CD4-positive, alpha-beta T cell treated with Interleukin-15 for 1 hour (primary cell): ENCODE measurements at regions not wholly inside any gene's neighbourhood (a gene's known extent, or its start where the extent isn't known, plus 50 kb on each side); places are given as distances from the start of the nearest gene placed in this dataset.

Experiments used
- DNase-seq: peaks from one replicate; pipeline ENCODE4 v3.0.0-alpha.2; 2020

DNA sequence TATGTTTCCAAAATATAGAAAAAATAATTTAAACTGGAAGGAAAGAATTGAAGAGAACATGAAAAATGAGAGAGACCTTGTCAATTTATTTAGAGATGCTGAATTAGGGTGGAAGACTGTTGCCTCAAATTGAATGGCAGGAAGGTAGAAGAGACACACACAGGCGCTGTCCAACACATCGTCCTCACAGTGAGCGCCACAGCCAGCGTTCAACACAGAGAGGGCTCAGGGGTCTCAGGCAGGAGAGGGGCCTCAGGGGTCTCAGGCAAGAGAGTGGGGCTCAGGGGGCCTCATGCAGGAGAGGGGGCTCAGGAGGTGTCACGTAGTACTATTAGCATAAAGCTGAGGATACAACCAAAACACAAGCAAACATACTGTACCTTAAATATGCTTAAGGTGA, 65.7 kb downstream of the TMEM18 start:
- no peak for DNase-seq

DNA sequence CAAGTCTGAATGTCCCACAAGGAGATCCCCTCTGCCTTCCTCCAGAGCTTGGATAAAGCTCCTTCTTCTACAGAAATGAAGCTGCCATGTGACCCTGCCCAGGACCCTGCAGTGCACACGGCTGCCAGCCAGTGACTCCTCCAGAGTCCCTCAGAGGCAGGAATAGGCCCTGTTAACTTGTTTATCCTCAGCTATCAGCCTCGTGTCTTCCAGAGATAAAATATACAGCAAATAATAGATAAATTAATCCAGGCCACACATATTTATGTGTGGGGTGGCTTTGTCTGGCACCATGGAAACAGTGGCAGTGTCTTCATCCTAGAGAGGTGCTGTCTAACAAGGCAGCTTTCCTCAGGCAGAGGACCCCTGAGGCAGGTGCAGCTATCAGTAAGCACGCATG, 66.7 kb downstream of the TMEM18 start:
- DNase-seq: no peak

DNA sequence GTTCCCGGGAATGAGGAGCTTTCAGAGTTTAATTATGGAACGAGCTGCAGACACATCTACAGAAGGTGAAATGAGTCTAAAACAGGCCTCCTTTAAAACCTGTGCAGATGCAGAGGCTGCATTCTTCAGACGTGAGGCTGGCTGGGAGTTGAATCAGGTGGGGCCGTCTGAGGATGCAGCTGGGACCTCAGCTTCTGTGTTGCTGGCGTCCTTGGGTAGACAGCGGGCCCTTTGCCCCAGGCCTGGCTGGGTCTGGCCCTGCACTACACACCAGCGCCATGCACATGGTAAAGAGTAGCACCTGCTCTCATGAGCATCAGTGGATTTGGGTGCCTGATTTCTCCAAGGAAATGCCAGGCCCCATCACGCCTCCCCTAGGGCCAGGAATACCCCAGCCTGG, 67.3 kb downstream of the TMEM18 start:
- DNase-seq: no peak

DNA sequence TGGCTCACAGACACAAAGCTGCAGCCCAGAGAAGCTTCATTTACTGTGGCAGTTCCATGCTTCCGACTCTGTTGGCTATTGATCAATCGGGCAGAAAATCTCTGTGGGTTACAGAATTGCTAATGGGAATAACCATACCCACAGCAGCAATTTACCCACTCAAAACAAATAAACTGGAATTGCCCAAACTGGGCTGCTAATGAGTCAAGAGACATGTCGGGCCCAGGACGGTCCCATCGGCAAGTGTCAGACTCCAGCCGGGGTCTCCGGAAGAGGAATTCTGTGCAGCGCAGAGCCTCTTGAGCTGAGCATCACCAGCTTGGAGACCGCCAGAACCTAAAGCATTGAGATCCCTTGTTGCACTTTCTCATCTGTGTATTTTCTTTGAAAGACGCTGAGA, 67.8 kb downstream of the TMEM18 start:
- DNase-seq: no peak

DNA sequence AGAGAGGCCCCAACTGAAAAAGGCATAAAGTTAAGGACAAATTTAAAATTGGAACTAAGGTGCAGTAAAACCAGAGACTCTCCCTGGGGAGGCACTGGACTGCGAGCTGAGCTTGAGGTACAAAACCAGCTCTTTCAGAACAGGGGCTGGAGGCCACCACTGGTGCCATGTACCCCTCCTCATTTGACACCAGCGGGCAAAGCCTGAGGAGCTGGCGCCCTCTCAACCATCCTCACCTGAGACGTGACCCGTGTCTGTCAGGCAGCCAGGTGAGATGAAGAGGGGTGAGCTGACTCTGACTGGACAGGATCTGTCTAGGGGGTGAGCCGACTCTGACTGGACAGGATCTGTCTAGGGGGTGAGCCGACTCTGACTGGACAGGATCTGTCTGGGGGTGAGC, 68.5 kb downstream of the TMEM18 start:
- DNase-seq: no peak

DNA sequence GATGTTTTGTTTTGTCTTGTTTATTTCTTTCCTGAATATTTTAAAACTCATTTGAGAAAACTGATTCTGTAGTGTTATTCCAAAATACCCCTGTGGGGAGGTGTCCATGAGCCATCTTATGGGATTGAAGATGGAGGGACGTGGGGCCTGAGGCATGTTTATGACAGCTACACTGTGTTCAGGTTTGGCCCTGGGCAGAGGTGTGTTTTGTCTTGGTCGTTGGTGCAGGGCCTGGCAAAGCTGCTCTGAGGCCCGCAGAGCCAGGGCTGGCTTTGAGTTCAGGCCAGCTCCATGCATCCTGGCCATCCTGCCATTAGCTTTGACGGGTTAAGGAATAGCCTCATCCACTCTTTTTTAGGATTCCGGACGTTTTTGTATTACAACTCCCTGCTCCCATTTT, 68.9 kb downstream of the TMEM18 start:
- no peak for DNase-seq

DNA sequence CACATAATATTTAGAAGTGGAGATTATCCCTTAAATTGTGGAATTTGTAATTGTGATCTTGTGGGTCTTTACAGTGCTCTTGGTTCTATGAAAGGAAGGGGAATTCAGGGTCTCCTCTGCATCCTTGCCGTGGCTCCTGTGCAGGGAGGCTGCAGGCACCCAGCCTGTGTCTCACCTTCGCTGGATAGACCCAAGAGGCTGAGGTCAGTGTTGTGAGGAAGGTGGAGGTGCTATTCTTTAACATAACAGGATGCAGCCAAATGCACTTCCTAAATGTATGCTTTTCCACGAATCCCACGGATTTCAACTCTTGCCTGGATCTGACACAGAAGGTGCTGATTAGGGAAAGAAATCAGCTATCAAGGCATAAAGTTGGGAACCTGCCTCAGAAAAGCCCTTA, 69.5 kb downstream of the TMEM18 start:
- no peak for DNase-seq

DNA sequence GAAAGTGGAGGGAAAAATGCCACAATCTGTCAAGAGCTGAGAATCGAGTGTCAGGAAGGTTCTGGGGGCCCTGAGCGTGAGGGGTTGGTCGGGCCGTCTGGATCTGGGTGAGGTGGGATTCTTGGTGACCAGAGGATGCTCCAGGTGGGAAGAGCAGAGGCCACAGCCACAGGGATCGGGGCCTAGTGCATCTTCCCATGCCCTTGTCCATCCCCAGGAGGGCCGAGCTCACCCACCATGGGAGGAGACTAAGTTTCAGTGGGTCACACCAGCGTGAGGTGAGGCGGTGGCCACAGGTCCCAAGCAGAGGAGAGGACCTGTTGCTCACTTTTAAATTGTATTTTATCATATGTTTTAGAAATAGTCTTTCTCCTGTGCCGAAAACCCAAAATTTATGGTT, 70.0 kb downstream of the TMEM18 start:
- no peak for DNase-seq

DNA sequence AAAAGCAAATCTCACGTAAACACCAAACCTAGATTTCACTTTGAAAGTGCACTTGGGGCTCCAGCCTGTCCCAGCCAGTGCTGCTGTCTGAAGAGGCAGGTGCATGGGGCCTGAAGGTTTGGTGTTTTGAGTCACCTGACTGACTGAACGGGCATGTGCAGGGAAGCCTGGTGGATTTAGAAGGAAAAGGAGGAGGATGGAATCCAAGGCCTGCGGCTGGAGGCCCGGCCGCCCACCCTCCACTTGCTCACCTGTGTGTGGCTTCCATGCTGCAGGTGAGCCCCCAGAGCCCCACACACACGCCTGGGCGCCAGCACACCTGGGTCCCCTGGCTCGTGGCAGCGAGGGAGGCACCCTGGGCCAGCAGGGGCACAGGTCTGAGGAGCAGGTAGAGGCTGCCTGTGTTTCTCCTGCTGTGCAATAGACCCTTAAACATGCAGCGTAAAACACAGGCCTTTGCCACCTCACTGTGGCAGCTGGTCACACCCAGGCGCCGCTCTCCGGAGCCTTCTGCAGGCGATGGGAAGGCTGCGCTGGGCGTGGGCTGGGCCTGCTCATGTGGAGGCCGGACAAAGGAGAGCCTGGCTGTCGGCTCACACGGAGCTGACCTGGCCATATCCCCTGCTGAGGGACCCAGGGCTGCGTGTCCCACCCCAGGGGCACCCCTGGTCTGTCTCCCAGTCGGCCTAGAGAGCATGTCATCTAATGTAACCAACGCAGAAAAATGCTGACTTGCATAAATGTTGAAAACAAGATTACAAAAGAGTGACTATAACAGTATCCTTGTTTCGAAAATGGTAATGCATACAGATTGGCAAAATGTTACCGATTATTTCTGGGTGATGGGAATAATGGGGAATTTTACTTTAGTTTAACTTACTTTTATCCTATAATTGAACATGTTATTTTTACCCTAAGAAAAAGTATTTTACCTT, 71.3 kb downstream of the TMEM18 start:
- no peak for DNase-seq

DNA sequence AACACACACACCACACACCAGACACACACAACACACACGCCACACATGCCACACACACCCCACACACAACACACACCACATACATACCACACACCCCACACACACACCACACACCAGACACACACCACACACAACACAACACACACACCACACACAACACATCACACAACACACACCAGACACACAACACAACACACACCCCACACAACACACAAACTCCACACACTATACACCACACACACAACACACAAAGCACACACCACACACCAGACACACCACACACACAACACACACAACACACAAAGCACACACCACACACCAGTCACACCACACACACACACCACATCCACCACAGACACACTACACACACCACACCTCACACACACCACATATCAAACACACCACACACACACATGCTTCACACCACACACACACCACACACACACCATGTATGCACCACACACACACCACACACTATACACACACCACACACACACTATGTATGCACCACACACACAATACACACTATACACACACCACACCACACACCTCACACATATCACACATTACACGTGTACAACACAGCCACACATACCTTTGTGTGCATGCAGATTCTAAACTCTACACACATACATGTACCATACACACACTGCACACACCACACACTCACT, 72.2 kb downstream of the TMEM18 start:
- DNase-seq: no peak

DNA sequence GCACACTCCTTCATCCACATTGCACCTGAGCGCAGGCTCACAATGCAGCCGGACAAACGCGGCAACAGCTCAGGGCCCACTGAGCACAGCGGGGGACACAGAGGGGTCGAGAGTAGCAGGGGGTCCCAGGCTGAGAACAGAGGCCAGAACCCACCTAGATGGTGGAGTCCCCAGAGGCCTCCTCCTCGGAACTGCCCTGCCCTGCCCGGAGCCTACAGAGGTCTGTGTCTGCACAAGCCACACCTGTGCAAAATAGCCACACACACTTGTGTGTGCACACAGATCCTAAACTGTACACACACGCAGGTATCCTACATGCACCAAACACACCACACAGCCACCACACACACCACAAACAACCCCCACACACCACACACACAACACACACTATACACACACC, 72.8 kb downstream of the TMEM18 start:
- no peak for DNase-seq

DNA sequence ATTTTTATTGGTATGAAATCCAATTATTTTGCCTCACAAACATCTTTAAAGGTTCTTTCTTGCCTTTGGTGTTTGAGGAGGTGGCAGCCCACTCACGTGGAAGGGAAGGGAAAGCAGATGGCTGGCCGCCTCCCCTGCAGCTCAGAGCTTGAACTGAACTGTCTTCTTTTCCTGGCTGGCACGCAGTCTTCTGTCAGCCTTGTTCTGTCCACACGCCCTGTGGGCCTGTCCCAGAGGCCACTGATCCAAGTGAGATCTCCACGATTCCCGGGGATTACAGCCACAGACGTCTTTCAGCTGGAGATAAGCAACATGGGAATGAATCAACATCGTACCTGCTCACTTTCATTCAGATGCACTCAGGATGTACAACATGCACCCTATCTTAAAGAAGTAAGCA, 73.3 kb downstream of the TMEM18 start:
- DNase-seq: no peak

DNA sequence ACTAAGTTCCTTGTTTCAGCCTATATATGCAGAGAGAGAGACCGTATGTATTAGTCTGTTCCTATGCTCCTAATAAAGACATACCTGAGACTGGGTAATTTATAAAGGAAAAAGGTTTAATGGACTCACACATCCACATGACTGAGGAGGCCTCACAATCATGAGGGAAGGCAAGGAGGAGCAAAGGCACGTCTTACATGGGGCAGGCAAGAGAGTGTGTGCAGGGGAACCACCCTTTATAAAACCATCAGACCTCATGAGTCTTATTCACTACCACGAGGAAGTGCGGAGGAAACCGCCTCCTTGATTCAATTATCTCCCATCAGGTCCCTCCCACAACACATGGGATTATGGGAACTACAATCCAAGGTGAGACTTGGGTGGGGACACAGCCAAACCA, 73.8 kb downstream of the TMEM18 start:
- no peak for DNase-seq

DNA sequence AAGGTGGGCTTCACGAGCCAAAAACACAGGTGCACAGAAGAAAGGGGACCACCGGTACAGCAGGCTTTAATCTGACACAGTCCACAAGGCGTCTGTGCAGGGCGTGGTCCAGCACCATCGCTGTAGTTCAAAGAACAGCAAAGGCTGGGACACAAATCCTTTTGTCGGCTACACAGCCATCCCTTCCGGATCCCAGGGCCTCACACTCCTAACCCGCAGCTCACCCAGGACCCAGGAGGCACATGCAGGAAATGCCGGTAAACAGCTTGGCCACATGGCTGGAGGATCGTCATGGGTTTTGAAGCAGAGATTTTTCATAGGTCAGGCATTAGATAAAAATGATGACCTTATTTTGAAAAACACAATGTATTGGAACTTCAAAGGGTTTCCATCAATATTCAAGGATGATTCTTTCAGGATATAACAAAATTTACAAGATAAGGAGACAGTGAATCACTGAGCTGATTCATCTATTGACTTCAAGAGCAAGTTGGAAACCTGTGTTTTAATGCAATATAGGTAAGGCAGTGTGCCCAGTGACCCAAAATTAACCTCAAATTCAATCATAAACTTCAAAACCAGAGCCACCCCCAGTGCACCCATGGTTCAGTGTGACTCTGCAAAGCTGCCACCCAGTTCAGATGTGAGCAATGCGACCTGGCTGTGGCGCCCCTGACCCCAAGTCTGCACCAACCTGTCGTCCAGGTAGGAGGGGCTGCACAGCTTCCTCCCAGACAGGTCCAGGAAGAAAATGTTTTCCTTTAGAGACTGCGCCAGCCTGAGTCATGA, 74.4 kb downstream of the TMEM18 start:
- DNase-seq: no peak

DNA sequence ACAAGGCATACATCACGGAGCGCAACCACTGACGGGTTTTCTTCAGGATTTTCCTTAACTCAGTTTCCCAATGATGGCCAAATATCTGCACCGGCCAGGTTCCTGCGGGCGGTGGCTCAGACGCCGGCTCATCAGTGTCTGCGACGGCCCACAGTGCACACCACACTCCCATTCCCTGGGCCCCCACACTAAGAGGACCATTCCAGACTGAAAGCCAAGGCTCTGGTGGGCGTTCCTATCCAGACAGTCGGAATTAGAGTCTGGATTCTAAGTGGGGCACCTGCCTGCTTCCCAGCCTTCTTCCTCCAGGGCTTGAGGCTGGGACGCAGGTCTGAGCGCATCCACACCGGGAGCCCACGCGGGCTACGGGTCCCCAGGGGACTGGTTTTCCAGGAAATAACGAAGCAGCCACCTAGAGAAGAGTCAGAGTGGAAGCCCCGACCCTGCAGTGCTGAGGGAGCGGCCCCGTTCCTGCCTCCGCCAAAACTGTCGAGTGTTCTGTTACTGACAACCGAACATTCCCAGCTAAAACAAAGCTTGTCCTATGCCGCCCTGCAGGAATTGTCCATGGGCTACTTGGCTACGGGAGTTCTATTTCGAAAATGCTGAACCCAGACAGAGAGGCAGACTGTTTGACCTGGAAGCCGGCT, 75.3 kb downstream of the TMEM18 start:
- DNase-seq: no peak

DNA sequence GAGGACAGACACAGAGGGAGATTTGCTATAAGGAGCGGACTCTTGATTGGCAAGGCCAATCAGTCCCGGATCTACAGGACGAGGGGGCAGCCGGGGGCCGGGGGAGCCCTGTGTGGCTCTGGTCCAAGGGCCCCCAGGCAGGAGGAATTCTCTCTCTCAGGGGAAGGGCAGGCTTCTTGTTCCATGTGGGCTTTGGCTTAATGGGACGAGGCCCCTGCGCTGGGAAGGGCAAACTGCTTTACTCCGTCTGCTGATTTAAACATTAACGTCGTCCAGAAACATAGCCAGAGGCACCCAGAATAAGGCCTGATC, 75.9 kb downstream of the TMEM18 start:
- no peak for DNase-seq

DNA sequence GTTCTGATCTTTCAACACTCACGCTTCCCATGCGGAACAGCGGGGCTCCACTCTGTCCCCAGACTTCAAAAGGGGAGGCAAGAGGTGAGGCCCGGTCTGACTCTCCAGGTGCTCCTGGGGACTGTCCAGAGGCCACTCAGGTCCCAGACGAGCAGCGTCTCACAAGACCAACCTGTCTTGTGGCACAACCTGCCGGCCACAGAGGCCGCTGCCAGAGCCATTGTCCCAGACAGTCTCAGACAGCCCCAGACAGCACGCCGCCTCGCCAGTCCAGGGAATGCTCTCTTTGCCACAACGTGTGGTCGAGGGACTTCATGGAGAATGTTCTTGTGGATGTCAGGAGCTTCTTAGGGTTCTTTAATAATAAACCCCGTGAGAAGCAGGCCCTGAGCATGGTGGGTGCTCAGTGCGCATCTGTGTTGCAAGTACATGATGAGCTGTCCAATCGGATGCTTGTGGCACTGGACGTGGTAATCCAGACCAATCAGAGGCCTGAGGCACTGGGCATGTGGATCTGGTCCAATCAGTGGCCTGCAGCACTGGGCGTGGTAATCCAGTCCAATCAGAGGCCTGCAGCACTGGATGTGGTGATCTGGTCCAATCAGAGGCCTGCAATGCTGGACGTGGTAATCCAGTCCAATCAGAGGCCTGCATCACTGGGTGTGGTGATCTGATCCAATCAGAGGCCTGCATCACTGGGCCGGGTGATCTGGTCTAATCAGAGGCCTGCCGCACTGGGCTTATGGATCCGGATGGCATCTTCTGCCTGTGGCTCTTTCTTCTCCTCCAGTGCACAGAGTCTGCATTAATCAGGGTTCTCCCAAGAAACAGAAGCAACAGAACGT, 76.4 kb downstream of the TMEM18 start:
- DNase-seq: no peak

DNA sequence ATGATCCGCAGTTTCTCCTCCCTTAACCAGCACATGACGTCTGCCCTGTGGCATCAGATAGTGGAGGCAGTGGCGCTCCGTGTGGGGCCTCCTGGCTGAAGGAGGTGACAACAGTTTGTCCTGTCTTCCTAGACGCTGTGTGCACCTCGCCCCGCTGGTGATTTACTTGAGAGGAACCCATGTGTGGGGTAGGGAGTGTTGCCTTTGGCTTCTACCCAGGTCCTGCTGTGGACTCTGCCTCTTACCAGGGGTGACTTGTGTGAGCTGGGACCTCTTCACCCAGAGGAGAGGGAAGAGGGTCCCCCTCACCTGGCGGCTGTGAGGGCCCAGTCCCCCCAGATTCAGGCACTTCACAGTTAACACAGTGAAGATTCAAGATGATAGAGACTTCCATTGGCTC, 77.6 kb downstream of the TMEM18 start:
- no peak for DNase-seq

DNA sequence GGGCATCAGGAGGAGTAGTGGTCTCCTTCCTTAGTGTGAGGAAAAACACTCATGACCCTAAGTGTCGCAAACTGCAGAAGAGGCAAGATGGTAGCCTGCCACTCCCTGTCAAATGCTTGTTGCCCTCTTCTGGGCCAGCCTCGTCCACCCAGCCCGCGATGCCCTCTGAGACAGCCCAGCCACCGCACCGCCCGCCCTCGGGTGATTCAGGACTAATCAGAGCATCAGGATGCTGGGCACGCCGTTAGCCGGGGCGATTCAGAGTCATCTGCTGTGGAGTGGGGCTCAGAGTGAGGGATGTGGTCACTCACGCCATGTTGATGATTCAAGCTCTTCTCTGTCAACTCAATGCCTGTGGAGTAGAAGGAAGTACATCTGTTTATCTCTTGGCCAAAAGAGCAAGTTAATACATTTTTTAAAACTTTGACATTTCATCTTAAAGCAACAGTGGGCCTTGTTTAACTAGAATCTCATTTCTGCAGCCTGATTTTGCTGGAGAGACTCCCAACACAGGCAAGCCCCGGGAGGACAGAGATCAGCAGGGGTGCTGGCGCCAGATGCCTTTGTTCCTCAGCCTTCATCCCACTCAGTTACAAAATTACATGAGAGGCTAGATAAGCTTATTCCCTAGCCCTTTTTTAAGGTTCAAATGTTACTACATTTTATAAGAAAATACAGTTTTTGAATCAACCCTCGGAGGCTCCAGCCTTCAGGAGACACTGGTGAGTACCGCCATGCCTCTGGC, 79.0 kb downstream of the TMEM18 start:
- no peak for DNase-seq

DNA sequence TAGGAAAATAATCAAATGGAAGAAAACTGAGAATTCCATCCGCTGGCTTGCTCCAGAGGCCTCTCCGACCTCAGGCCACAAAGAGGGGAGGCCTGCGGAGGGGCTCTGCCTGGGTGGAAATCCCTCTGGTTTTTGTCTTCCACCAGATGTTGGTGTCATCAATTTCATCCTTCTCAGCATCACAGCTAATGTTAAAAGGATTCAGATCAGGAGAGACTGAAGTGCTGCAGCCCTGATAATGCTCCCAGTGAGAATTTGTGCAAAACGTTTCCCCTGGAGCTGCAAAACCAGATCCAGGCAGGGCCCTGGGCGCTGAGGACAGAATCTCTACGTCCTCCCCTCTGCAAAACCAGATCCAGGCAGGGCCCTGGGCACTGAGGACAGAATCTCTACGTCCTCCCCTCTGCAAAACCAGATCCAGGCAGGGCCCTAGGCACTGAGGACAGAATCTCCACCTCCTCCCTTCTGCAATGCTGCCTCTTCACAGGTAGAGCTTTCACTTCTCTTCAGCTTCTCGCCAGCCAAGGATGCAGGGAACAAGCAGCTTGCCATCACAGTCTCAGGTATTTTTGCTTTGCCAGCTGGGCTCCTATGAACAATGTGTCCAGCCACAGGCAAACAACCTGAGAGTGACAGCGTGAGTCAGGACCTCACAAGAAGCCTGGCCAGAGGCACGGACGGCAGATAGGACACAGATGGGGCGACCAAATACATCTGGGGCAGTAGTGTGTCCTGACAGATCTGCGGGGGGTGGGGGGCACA, 81.2 kb downstream of the TMEM18 start:
- DNase-seq: no peak
